Nephron progenitor cell (in vitro differentiated cells): ENCODE measurements at regions not wholly inside any gene's neighbourhood (a gene's known extent, or its start where the extent isn't known, plus 50 kb on each side); places are given as distances from the start of the nearest gene placed in this dataset.

Source experiments
- DNase-seq: peaks from one replicate; pipeline ENCODE4 v3.0.0; 2021
- H3K27ac Mint-ChIP-seq: 2 replicates; pipeline ENCODE4 v1.8.0; 2021; ENCODE audit warnings: mild to moderate bottlenecking, moderate library complexity, mixed read lengths
- H3K27me3 Mint-ChIP-seq: 2 replicates; pipeline ENCODE4 v1.8.0; 2021; ENCODE audit warnings: mild to moderate bottlenecking, low read depth, mixed read lengths; ENCODE audit not compliant: poor library complexity
- H3K36me3 Mint-ChIP-seq: 2 replicates; pipeline ENCODE4 v1.8.0; 2021; ENCODE audit warnings: low read depth, mixed read lengths
- H3K4me1 Mint-ChIP-seq: 2 replicates; pipeline ENCODE4 v1.8.0; 2021; ENCODE audit warnings: mixed read lengths
- H3K4me3 Mint-ChIP-seq: 2 replicates; pipeline ENCODE4 v1.8.0; 2021; ENCODE audit warnings: mild to moderate bottlenecking, moderate library complexity, mixed read lengths
- H3K9me3 Mint-ChIP-seq: 2 replicates; pipeline ENCODE4 v1.8.0; 2021; ENCODE audit warnings: mild to moderate bottlenecking, moderate library complexity, mixed read lengths
- CTCF ChIP-seq: fragments of 200-600 bp; sonication (generic); IDR thresholded peaks from 2 replicates; pipeline ENCODE4 v1.5.0; 2021; ENCODE audit warnings: antibody characterized with exemption

GRCh38 chrX:117291760-117292159 is 824.9 kb downstream of the KLHL13 start:
- H3K4me1 Mint-ChIP-seq, result no peaks in the 10 kb centered on the region
- H3K27me3 Mint-ChIP-seq, result peaks cover 3% of the 10 kb centered on the region
- no peak for TF ChIP-seq CTCF
- no peaks in the 10 kb centered on the region for H3K36me3 Mint-ChIP-seq
- H3K9me3 Mint-ChIP-seq, result no peaks in the 10 kb centered on the region
- no peak for DNase-seq
- no peak overlapping the region for H3K27ac Mint-ChIP-seq
- no peak overlapping the region for H3K4me3 Mint-ChIP-seq

- no peaks in the 10 kb centered on the region for H3K27me3 Mint-ChIP-seq
- H3K36me3 Mint-ChIP-seq, result no peaks in the 10 kb centered on the region
- H3K27ac Mint-ChIP-seq, result no peak overlapping the region
- TF ChIP-seq CTCF, result no peak
- H3K9me3 Mint-ChIP-seq, result peaks cover 25% of the 10 kb centered on the region
- no peaks in the 10 kb centered on the region for H3K4me1 Mint-ChIP-seq
- no peak overlapping the region for H3K4me3 Mint-ChIP-seq
- DNase-seq, result no peak
Observed at GRCh38 chrX:117274965-117275364, 812.2 kb upstream of the CT83 start.
